Dedifferentiated amniotic fluid mesenchymal stem cell (primary cell): ENCODE measurements at regions not wholly inside any gene's neighbourhood (a gene's known extent, or its start where the extent isn't known, plus 50 kb on each side); places are given as distances from the start of the nearest gene placed in this dataset.
"Not testable (repeated sequence)": the region's sequence is repeated elsewhere in the genome, so short reads cannot be mapped to it uniquely, and the experiment has no call there.

Experiments used
- DNase-seq: peaks from one replicate; pipeline ENCODE4 v3.0.0-alpha.2; 2016; ENCODE audit errors: extremely low spot score

DNA sequence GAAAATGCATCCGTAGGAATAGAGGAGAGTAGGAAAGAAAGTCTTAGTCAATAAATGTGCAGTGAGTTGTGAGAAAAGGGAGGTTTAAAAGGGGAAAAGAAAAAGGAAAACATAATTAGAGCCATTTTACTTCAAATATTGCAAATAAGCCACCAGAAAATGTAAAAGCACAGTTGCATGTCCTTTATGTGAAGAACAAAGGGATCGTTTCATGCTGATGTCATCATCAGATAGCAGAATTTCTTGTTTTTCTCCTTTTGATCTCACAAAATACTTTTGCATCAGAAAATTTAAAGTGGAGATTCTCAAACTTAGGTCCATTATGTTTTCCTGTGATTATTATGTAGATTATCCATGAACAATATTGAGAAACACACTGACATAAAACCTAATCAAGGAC, 166.7 kb downstream of the HAO1 start:
- no peak for DNase-seq

DNA sequence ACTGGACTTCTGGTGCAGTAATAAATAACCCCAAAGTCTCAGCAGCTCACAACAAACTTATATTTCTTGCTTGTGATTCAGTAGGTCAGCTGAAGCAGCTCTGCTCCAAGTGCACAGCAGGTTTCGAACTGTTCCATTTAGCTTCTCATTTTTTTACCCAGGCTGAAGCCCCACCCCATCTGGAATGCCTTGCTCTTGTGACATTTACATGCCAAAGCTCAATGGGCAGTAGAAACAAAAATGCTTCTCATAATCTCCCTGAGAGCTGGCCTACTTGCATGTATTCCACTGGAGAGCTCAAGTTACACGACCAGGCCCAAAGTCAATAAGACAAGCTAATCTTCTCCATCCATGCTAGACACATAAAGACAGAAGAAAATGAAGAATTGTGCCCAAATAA, 165.2 kb downstream of the HAO1 start:
- peak; percentile 96 for DNase-seq

DNA sequence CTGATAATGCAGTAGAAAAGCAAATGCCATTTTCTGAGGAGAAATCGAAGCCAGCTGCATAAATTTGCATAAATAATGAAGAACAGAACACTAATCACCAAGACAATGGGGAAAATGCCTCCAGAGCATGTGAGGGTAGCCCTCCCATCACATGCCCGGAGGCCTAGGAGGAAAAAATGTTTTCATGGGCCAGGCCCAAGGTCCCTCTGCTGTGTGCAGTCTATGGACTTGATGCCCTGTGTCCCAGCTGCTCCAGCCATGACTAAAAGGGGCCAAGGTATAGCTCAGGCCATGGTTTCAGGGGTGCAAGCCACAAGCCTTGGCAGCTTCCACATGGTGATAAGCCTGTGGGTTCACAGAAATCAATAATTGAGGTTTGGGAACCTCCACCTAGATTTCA, 164.1 kb downstream of the HAO1 start:
- no peak for DNase-seq

DNA sequence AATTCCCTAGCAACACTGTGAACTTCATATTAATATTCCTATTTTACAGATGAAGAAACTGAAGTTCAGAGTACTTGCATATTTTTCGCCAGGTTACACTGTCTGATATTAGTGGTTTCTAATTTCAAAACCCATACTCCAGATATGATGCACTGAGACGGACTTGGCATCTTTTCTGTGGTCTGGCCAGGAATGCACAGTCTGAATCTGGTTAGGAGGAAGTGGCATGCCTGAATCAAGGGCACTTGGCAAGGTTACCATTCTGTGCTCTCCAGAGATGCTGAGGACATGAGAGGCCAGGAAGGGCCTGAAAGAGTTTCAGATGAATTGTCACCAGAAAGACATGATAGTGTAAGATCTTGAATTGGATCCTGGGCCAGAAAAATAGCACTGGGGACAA, 150.1 kb downstream of the HAO1 start:
- DNase-seq = peak; percentile 27

DNA sequence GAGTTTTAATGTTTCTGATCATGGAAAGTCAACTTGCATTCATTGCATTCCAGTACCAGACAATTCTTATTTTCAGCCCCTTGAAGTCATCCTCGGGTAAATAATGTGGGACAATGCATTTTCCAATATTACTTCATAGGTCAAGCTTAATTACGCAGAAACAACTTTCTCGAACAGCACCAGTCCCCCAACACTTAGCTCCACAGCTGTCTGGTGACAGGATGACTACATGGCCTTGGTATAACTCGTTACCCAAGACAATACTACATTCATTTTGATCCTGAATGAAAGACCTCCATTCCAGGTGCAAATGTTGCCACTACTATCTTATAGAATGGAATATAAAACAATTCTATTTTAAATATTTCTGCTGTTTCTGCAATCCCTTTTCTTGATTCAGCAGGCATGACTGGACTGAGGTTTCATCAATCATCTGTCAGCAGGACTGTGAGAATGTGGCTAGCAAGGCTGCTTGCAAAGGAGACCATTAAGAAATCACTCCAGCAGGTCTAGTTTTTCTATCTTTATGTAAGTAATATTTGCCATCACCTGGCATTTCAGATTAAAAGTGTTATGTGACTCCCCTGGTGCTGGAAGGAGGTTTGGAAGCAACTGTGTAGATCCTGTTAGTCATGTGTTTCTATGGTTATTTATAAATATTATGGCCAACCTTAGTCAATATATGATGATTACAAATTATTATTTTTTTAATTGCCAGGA, 147.9 kb downstream of the HAO1 start:
- DNase-seq = no peak

DNA sequence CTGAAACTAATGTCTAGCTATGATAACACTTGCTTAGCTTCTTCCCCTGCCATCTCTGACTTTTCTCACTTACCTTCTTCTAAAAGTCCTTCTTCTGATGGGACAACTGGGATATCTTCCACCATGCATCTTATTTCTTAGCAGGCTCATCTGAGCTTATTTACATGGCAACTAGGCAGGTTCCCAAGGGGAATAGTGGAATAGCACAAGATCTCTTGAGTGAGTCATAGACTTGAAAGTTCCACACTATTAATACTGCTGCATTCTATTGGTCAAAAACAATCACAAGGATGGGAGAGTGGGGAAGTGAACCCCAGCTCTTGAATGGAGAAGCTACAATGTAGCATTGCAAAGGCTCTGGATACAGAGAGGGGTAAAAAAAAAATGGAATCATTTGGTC, 142.1 kb downstream of the HAO1 start:
- DNase-seq = no peak

DNA sequence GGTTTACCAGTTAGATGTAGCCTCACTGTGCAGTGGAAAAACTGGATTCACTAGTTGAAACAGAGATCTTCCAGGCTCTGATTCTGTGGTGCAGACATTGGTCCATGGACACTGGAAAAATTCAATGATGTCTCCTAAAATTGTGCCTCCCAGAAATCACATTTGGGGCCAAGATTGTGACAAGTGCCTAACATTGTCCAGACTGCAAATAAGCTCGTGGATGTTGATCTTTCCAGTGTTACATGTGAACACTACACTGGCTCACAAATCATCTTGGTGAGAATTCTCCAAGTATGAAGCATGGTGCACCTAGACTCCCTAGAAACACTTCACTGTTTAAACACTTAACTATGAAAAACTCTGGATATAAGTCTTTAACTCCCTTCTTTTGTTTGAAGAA, 140.4 kb downstream of the HAO1 start:
- DNase-seq = no peak

DNA sequence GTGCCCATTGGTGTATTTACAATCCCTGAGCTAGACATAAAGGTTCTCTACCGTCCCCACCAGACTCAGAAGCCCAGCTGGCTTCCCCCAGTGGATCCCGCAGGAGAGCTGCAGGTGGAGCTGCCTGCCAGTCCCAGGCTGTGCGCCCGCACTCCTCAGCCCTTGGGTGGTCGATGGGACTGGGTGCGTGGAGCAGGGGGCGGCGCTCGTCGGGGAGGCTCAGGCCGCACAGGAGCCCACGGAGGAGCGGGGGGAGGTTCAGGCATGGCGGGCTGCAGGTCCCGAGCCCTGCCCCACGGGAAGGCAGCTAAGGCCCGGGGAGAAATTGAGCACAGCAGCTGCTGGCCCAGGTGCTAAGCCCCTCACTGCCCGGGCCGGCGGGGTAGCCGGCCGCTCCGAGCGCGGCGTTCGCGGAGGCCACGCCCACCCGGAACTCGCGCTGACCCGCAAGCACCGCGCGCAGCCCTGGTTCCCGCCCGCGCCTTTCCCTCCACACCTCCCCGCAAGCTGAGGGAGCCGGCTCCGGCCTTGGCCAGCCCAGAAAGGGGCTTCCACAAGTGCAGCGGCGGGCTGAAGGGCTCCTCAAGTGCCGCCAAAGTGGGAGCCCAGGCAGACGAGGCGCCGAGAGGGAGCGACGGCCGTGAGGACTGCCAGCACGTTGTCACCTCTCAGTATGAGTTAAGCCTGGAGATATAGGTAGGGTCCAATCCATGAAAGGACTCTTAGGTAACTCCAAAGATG, 136.7 kb downstream of the HAO1 start:
- DNase-seq = not testable (repeated sequence)

DNA sequence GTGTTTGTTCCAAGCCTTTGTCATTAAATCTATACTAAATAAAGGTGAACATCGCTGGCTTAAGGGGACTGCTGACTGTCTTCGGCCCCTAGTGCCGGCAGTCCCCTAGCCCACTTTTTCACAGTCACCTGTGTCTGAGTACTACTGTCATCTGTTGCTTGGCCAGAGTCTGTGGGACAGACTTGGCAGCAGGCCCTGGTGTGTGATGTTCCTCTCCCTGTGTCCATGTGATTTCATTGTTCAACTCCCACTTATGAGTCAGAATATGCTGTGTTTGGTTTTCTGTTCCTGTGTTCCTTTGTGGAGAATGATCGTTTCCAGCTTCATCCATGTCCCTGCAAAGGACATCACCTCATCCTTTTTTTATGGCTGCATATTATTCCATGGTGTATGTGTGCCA, 133.4 kb downstream of the HAO1 start:
- no peak for DNase-seq

DNA sequence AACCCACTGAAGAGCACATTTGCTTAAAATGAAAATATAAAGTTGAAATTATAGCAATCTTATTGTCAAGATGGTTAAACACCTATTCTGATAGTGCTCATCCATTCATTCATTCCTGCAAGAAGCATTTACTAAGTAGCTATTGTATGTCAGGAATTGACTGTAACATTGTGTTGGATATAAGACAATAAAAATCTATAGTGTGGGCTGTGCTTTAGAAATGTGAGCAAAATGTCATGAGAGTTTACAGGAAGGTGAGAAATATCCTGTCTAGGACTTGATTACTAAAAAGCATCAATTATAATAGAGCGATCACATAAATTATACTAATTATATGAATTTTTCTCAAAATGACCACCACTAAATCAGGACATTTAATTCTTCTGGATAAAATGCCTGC, 123.0 kb downstream of the HAO1 start:
- DNase-seq = no peak

DNA sequence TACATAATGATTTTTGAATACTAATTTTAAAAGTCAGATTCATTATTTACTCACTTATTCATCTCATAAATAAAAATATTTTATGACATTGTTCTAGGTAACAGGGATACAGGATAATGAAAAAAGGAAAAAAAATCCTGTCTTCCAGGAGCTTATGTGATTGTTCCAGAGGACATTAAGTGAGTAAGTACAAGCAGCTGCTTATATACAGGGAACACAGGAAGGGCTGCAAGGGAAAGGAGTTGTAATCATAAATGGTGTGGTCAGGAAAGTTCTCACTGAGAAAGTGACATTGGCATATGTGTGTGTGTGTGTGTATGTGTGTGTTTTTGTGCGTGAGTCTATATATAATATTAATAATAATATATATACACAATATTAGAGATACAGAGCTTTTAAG, 121.8 kb downstream of the HAO1 start:
- DNase-seq = no peak

DNA sequence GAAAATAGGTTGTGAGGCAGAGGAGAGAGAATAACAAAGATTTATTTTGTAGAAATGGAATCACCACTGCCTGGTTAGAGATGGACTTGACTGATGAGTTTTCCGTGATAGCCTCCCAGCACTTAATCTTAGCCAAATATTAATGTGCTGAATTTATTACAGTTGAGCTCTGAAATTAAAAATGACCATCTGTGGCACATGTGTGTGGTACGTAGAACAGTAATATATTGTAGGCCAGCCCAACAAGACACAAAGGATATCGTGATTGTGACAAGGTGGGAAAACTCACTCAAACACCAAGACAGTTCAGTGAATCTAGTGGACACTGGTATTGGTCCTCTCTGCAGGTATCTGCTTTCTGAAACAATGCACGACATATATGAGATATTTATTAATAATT, 119.4 kb downstream of the HAO1 start:
- no peak for DNase-seq

DNA sequence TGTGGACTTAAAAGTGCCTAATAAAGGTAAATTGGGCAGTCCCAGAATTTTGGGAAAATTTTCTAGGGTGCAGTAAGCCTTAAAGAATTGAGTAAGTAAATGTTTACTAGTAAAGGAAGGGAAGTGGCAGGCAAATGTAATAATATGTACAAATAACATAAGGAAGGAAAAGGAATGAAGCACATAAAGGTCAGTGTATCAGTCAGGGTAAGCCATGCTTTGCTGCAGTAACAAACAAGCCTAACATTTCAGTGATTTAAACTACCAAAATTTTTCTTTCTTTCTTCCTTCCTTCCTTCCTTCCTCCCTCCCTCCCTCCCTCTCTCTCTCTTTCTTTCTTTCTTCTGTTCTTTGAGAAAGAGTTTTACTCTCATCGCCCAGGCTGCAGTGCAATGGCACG, 117.5 kb downstream of the HAO1 start:
- no peak for DNase-seq

DNA sequence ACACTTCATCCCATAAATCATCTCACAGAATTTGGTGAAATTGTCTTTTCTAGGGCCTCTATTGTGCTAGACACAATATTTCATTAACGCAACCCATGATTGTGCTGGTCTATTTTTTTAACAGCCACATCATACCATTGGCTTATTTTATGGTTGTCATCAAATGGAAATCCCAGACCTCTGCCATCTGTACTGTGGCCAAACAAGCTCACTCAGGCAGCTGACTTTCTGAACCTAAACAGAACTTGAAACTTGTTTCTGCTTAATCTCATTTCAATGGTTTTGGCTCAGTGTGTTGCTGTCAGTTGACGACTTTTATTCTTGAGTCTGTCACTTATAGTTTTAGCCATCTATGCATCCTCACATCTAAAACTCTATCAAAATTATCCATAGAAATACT, 111.8 kb downstream of the HAO1 start:
- DNase-seq = no peak

DNA sequence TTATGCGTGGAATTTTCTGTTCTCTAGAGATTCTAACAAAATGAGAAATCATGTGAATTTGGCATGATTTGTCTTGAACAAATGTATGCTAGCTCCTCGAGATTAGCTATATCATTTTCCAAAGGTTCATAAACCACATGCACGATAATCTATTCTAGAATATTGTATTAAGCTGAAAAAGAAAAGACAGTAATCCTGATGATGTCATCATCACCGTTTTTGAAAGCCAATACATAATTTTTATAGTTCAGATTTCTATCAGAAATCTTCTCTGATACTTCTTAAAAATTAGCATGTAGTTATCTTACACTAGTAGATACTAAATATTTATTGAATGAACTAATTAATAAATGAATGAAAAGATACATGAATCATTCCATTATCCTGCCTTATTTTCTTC, 111.2 kb downstream of the HAO1 start:
- DNase-seq = no peak

DNA sequence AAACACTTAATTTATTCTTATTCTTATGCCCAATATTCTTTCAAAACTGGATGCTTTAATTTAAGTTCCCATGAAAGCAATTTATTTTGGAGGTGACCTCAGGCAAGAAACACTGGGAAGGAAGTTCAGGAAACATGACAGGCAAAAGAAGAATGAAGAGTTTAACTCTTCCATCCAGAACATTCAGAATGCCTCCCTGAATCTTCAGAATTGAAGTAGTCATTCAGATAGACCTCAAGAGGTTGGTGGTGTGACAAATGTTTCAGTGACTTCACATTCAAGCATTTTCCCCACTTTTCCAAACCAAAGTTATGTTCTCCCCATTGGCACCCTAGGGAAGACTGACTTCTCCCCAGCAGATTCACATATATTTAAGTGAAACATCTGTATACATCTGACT, 110.5 kb downstream of the HAO1 start:
- DNase-seq = no peak
